ENCODE measurements at regions not wholly inside any gene's neighbourhood (a gene's known extent, or its start where the extent isn't known, plus 50 kb on each side); places are given as distances from the start of the nearest gene placed in this dataset.
A peak's percentile ranks its signal among the peaks of the same experiment; 100 is the strongest.

- ATAC-seq, result no peak
- H3K4me3 ChIP-seq, result no peak overlapping the region
- in situ Hi-C loops (cut with MboI), result no loop called here
- ChIA-PET CTCF (ENCODE audit: low intra/inter-chr PET ratio) (no interaction called here), POLR2A (no interaction called here)
- FAIRE-seq, result peak; percentile 59
- no peak overlapping the region for H3K9ac ChIP-seq (ENCODE audit: insufficient read depth in 1 of 2, low read depth in 2 of 2, low read length in 2 of 2)
- no peaks in the 10 kb centered on the region; the same call in 1 of the 2 replicates for H4K20me1 ChIP-seq (replicated peaks; ENCODE audit: control insufficient read depth, insufficient read depth, low read length)
- no peak overlapping the region for H3K4me2 ChIP-seq (ENCODE audit: insufficient read depth, low read length)
- intact Hi-C loops (cut with micrococcal nuclease), result no loop called here
- H2AFZ ChIP-seq (ENCODE audit: low read depth, low read length), result no peak overlapping the region
- peaks cover 3 to 12% of the 10 kb centered on the region in 2 experiments; a peak in 3 of 5 replicates for H3K27me3 ChIP-seq (ENCODE audit: control insufficient read depth in 2 of 2, insufficient read depth in 2 of 2, low read length in 2 of 2)
- H3K36me3 ChIP-seq (ENCODE audit: control insufficient read depth, insufficient read depth, low read length), result no peaks in the 10 kb centered on the region
- no peaks in the 10 kb centered on the region for H3K9me1 ChIP-seq (ENCODE audit: control insufficient read depth, insufficient read depth, low read length)
- no peak for DNase-seq (ENCODE audit: extremely low read depth in 1 of 4, low spot score in 3 of 4)
- BruUV-seq (replicated peaks), result no TSS peak
- H3K79me2 ChIP-seq (ENCODE audit: control insufficient read depth, insufficient read depth, low read length), result no peaks in the 10 kb centered on the region
- peaks cover 8 to 29% of the 10 kb centered on the region in 2 experiments; a peak in 4 of 5 replicates for H3K4me1 ChIP-seq (replicated peaks in 1 of 2; ENCODE audit: control insufficient read depth in 2 of 2, insufficient read depth in 2 of 2, low read length in 2 of 2)
- H3K9me3 ChIP-seq (replicated peaks; ENCODE audit: control insufficient read depth, insufficient read depth, low read depth, low read length), result no peaks in the 10 kb centered on the region
- H3K27ac ChIP-seq (ENCODE audit: extremely low read depth, low read depth, low read length), result no peak overlapping the region
- TF ChIP-seq PTRF (tag; IDR thresholded peaks at IDR 0.05) (no peak), KDM1A (IDR thresholded peaks at IDR 0.05) (peak; percentile 70 to 77), ZNF77 (CRISPR knock-in tag; IDR thresholded peaks at IDR 0.05) (no peak), CGGBP1 (CRISPR knock-in tag; IDR thresholded peaks at IDR 0.05) (no peak), DACH1 (IDR thresholded peaks at IDR 0.05; ENCODE audit: partially characterized antibody) (no peak), ZNF174 (CRISPR knock-in tag; IDR thresholded peaks at IDR 0.05) (no peak), EP300 (IDR thresholded peaks at IDR 0.05; ENCODE audit: low read length) (no peak), SIN3A (IDR thresholded peaks at IDR 0.05; ENCODE audit: borderline replicate concordance in 2 of 2, control insufficient read depth in 1 of 2, low read depth in 2 of 2, low read length in 2 of 2) (no peak), ELF4 (CRISPR knock-in tag; IDR thresholded peaks at IDR 0.05) (no peak), FOXA1 (IDR thresholded peaks at IDR 0.05; ENCODE audit: borderline replicate concordance) (no peak), TFE3 (CRISPR knock-in tag; IDR thresholded peaks at IDR 0.05) (no peak), BRCA1 (IDR thresholded peaks at IDR 0.05) (no peak), BRCA1 (CRISPR knock-in tag; IDR thresholded peaks at IDR 0.05) (no peak), SIX5 (IDR thresholded peaks at IDR 0.05; ENCODE audit: borderline replicate concordance in 1 of 2, insufficient read depth in 1 of 2, low read depth in 1 of 2, low read length in 2 of 2) (no peak), NFIX (CRISPR knock-in tag; IDR thresholded peaks at IDR 0.05; ENCODE audit: low read depth) (no peak), CBX3 (IDR thresholded peaks at IDR 0.05; ENCODE audit: borderline replicate concordance in 1 of 2, low read length in 2 of 2) (no peak), NR1H2 (CRISPR knock-in tag; IDR thresholded peaks at IDR 0.05) (no peak), CBFA2T2 (conservative IDR thresholded peaks at IDR 0.05) (no peak)
- TF ChIP-seq, protein P1, sequence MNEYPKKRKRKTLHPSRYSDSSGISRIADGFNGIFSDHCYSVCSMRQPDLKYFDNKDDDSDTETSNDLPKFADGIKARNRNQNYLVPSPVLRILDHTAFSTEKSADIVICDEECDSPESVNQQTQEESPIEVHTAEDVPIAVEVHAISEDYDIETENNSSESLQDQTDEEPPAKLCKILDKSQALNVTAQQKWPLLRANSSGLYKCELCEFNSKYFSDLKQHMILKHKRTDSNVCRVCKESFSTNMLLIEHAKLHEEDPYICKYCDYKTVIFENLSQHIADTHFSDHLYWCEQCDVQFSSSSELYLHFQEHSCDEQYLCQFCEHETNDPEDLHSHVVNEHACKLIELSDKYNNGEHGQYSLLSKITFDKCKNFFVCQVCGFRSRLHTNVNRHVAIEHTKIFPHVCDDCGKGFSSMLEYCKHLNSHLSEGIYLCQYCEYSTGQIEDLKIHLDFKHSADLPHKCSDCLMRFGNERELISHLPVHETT (CRISPR knock-in tag; conservative IDR thresholded peaks at IDR 0.05 in 1 of 2, IDR thresholded peaks at IDR 0.05 in 1 of 2), result no peak
- TF ChIP-seq, protein P2, sequence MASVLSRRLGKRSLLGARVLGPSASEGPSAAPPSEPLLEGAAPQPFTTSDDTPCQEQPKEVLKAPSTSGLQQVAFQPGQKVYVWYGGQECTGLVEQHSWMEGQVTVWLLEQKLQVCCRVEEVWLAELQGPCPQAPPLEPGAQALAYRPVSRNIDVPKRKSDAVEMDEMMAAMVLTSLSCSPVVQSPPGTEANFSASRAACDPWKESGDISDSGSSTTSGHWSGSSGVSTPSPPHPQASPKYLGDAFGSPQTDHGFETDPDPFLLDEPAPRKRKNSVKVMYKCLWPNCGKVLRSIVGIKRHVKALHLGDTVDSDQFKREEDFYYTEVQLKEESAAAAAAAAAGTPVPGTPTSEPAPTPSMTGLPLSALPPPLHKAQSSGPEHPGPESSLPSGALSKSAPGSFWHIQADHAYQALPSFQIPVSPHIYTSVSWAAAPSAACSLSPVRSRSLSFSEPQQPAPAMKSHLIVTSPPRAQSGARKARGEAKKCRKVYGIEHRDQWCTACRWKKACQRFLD (CRISPR knock-in tag; IDR thresholded peaks at IDR 0.05), result no peak
Measured at GRCh38 chr12:131271724-131272123, 318.0 kb downstream of the ADGRD1 start.
